H9 (cell line): ENCODE measurements at regions not wholly inside any gene's neighbourhood (a gene's known extent, or its start where the extent isn't known, plus 50 kb on each side); places are given as distances from the start of the nearest gene placed in this dataset.

Source experiments
- DNase-seq: peaks from one replicate; pipeline ENCODE4 v3.0.0-alpha.2; 2017
- H2AFZ ChIP-seq: one replicate; pipeline ENCODE4 v1.6.1; 2013; ENCODE audit warnings: mild to moderate bottlenecking, low read length, control low read depth, moderate library complexity
- H2AK5ac ChIP-seq: 2 replicates; pipeline ENCODE4 v1.6.1; 2013; ENCODE audit warnings: low read length, control low read depth, mixed read lengths; ENCODE audit not compliant: insufficient read length
- H2BK120ac ChIP-seq: one replicate; pipeline ENCODE4 v1.6.1; 2013; ENCODE audit warnings: low read depth, mild to moderate bottlenecking, low read length, control low read depth, inconsistent platforms; ENCODE audit not compliant: poor library complexity, severe bottlenecking
- H2BK12ac ChIP-seq: 2 replicates; pipeline ENCODE4 v1.6.1; 2013; ENCODE audit warnings: low read length, control low read depth, mixed read lengths, low read depth; ENCODE audit not compliant: insufficient read length
- H2BK15ac ChIP-seq: 2 replicates; pipeline ENCODE4 v1.6.1; 2013; ENCODE audit warnings: low read depth, low read length, control low read depth
- H2BK20ac ChIP-seq: one replicate; pipeline ENCODE4 v1.6.1; 2013; ENCODE audit warnings: low read depth, mild to moderate bottlenecking, low read length, control low read depth, inconsistent platforms; ENCODE audit not compliant: poor library complexity, severe bottlenecking
- H2BK5ac ChIP-seq: 2 replicates; pipeline ENCODE4 v1.6.1; 2013; ENCODE audit warnings: low read length, control low read depth, mixed read lengths; ENCODE audit not compliant: insufficient read length
- H3K14ac ChIP-seq: 2 replicates; pipeline ENCODE4 v1.6.1; 2013; ENCODE audit warnings: low read length, control low read depth; ENCODE audit not compliant: insufficient read depth
- H3K18ac ChIP-seq: 2 replicates; pipeline ENCODE4 v1.6.1; 2013; ENCODE audit warnings: low read depth, mild to moderate bottlenecking, mixed read lengths, low read length, control low read depth; ENCODE audit not compliant: insufficient read length
- H3K23ac ChIP-seq: 2 replicates; pipeline ENCODE4 v1.6.1; 2013; ENCODE audit warnings: low read length, control low read depth, mixed read lengths, low read depth; ENCODE audit not compliant: insufficient read length
- H3K23me2 ChIP-seq: 2 replicates; pipeline ENCODE4 v1.6.1; 2013; ENCODE audit warnings: low read depth, mild to moderate bottlenecking, mixed read lengths, low read length, control low read depth; ENCODE audit not compliant: insufficient read length, poor library complexity, severe bottlenecking
- H3K27ac ChIP-seq: 2 replicates; pipeline ENCODE4 v1.5.1; 2013; ENCODE audit warnings: low read length, control low read depth, mixed read lengths, low read depth; ENCODE audit not compliant: insufficient read length
- H3K27me3 ChIP-seq: 2 replicates; pipeline ENCODE4 v1.6.1; 2013; ENCODE audit warnings: low read length, control low read depth, inconsistent platforms; ENCODE audit not compliant: insufficient read depth
- H3K4ac ChIP-seq: 2 replicates; pipeline ENCODE4 v1.6.1; 2013; ENCODE audit warnings: low read depth, mild to moderate bottlenecking, control low read depth, inconsistent platforms, low read length, moderate library complexity
- H3K4me1 ChIP-seq: 2 replicates; pipeline ENCODE4 v1.6.1; 2013; ENCODE audit warnings: low read length, control low read depth, inconsistent platforms; ENCODE audit not compliant: insufficient read depth
- H3K4me2 ChIP-seq: 2 replicates; pipeline ENCODE4 v1.6.1; 2013; ENCODE audit warnings: low read length, control low read depth, mixed read lengths; ENCODE audit not compliant: insufficient read length, insufficient read depth
- H3K56ac ChIP-seq: 2 replicates; pipeline ENCODE4 v1.6.1; 2013; ENCODE audit warnings: low read depth, mild to moderate bottlenecking, mixed read lengths, low read length, control low read depth; ENCODE audit not compliant: insufficient read length
- H3K79me1 ChIP-seq: 2 replicates; pipeline ENCODE4 v1.6.1; 2013; ENCODE audit warnings: low read depth, mild to moderate bottlenecking, moderate library complexity, low read length, control low read depth, inconsistent platforms; ENCODE audit not compliant: insufficient read depth, poor library complexity, severe bottlenecking
- H3K79me2 ChIP-seq: 2 replicates; pipeline ENCODE4 v1.6.1; 2013; ENCODE audit warnings: low read length, control low read depth, inconsistent platforms; ENCODE audit not compliant: insufficient read depth
- H3K9ac ChIP-seq: 2 replicates; pipeline ENCODE4 v1.6.1; 2013; ENCODE audit warnings: low read length, control low read depth, mixed read lengths; ENCODE audit not compliant: insufficient read length; ENCODE audit errors: extremely low read depth
- H3K9me3 ChIP-seq: one replicate; pipeline ENCODE4 v1.6.1; 2013; ENCODE audit warnings: low read depth, low read length, inconsistent platforms; ENCODE audit not compliant: control insufficient read depth
- H3T11ph ChIP-seq: one replicate; pipeline ENCODE4 v1.6.1; 2013; ENCODE audit warnings: mild to moderate bottlenecking, low read length, control low read depth, inconsistent platforms
- H4K20me1 ChIP-seq: one replicate; pipeline ENCODE4 v1.6.1; 2013; ENCODE audit not compliant: control insufficient read depth, insufficient read length, insufficient read depth
- H4K5ac ChIP-seq: 2 replicates; pipeline ENCODE4 v1.6.1; 2013; ENCODE audit warnings: low read depth, mild to moderate bottlenecking, mixed read lengths, low read length, control low read depth; ENCODE audit not compliant: insufficient read length
- H4K8ac ChIP-seq: replicated peaks from 2 replicates; pipeline ENCODE4 v1.6.1; 2013; ENCODE audit warnings: low read length, control low read depth, mixed read lengths, low read depth; ENCODE audit not compliant: insufficient read length
- H4K91ac ChIP-seq: 2 replicates; pipeline ENCODE4 v1.6.1; 2013; ENCODE audit warnings: low read depth, mild to moderate bottlenecking, moderate library complexity, mixed read lengths, low read length, control low read depth; ENCODE audit not compliant: insufficient read length
- H3K27ac Mint-ChIP-seq, 3 experiments: 2 replicates in 2 of 3; 3 replicates in 1 of 3; pipeline ENCODE4 v1.8.0; 2020 to 2021; ENCODE audit warnings: mixed read lengths in 3 of 3, mild to moderate bottlenecking in 1 of 3, moderate library complexity in 1 of 3
- H3K27me3 Mint-ChIP-seq: 2 replicates; pipeline ENCODE4 v1.8.0; 2021; ENCODE audit warnings: low read depth, mild to moderate bottlenecking, moderate library complexity, mixed read lengths
- H3K36me3 Mint-ChIP-seq, 3 experiments: 2 replicates in 2 of 3; 3 replicates in 1 of 3; pipeline ENCODE4 v1.8.0; 2020 to 2021; ENCODE audit warnings: low read depth in 3 of 3, mixed read lengths in 3 of 3; ENCODE audit not compliant: insufficient read depth in 1 of 3
- H3K4me1 Mint-ChIP-seq, 2 experiments: 2 replicates each; pipeline ENCODE4 v1.8.0; 2020; ENCODE audit warnings: mixed read lengths in 2 of 2
- H3K4me3 Mint-ChIP-seq, 2 experiments: 2 replicates in 1 of 2; 3 replicates in 1 of 2; pipeline ENCODE4 v1.8.0; 2020 to 2021; ENCODE audit warnings: mild to moderate bottlenecking in 2 of 2, mixed read lengths in 2 of 2, moderate library complexity in 1 of 2
- H3K9me3 Mint-ChIP-seq, 2 experiments: 2 replicates in 1 of 2; 3 replicates in 1 of 2; pipeline ENCODE4 v1.8.0; 2020; ENCODE audit warnings: mild to moderate bottlenecking in 2 of 2, mixed read lengths in 2 of 2, moderate library complexity in 1 of 2
- WGBS: extraction: QIAGEN DNeasy Blood & Tissue Kit; methylation state at CpG from one replicate; pipeline ENCODE4 v1.1.7; 2013; ENCODE audit warnings: missing lambda C conversion rate, low lambda C conversion rate, mixed read lengths; ENCODE audit not compliant: insufficient read length; ENCODE audit errors: extremely low coverage; 5-methylcytosine and 5-hydroxymethylcytosine counted together
- TF ChIP-seq, protein P1 (sequence below): fragments of 200-600 bp; sonication (generic); conservative IDR thresholded peaks from 3 replicates; pipeline ENCODE4 v1.8.0; 2021; ENCODE audit warnings: antibody characterized with exemption, mild to moderate bottlenecking

DNA sequence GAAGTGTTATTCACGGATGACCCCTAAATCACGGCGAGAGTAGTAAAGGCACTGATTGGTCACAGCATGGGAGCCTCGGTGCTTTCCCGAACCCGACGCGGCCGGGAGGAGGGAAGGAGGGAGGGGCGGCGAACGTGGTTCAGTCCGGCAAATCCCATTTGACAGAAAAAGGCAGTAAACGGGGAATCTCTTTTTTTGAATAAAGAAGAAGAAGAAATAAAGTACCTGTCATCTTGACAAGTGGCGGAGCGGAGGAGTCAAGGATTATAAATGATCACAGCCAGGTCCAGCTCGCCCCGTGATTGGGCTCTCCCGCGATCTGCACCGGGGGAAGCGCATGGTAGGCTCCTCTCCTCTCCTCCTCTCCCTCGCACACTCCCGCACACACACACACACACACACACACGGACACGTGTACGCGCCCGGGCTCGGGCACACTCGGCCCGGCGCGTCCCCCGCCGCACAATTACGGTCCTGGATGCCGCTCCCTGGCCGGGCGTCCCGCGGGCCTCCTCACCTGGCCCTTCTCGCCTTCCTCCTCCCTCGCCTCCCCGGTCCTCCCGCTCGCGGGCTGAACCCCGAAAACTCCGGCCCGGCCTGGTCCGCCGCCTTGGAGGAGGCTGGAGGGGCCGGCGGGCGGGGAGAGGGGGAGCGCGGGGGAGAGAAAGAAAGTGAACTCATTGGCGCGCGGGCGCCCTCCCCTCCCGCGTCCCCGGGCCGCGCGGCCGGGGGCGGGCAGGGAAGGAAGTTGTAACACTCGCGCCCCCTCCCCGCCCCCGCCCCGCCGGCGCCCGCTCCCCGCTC is 99.2 kb upstream of the TENM3 start:
- Histone ChIP-seq H3K4me2 (peak overlapping the region; percentile 99), H3K9me3 (no peaks in the 10 kb centered on the region), H2AK5ac (no peak overlapping the region), H3K79me1 (no peaks in the 10 kb centered on the region), H3K23me2 (peaks cover 24% of the 10 kb centered on the region), H4K91ac (no peak overlapping the region), H3K27me3 (peaks cover 4% of the 10 kb centered on the region; the same call in 1 of the 2 replicates), H3K18ac (peak overlapping the region; percentile 68), H3K56ac (no peak overlapping the region), H3K27ac (no peak overlapping the region), H2AFZ (no peak overlapping the region), H2BK120ac (no peak overlapping the region), H3K4me1 (no peaks in the 10 kb centered on the region), H4K8ac (no peak overlapping the region), H2BK5ac (no peak overlapping the region), H2BK20ac (no peak overlapping the region), H2BK12ac (no peak overlapping the region), H4K5ac (no peak overlapping the region), H3K4ac (no peak overlapping the region), H2BK15ac (no peak overlapping the region; the same call in 1 of the 2 replicates), H3K79me2 (peaks cover 12% of the 10 kb centered on the region; the same call in 1 of the 2 replicates), H3K23ac (no peak overlapping the region), H3K14ac (peak overlapping the region; percentile 89), H3K9ac (peak overlapping the region; percentile 68), H4K20me1 (no peaks in the 10 kb centered on the region), H3T11ph (no peak overlapping the region)
- no CpG with 5 or more reads among the region's 79 CpGs for WGBS
- peak overlapping the region; percentile 90 to 97 (median 94) for H3K27ac Mint-ChIP-seq
- peaks cover 46 to 52% of the 10 kb centered on the region in 2 experiments for H3K4me1 Mint-ChIP-seq
- peaks cover 0 to 2% of the 10 kb centered on the region in 2 experiments; a peak in 3 of 5 replicates for H3K9me3 Mint-ChIP-seq
- TF ChIP-seq, protein P1, sequence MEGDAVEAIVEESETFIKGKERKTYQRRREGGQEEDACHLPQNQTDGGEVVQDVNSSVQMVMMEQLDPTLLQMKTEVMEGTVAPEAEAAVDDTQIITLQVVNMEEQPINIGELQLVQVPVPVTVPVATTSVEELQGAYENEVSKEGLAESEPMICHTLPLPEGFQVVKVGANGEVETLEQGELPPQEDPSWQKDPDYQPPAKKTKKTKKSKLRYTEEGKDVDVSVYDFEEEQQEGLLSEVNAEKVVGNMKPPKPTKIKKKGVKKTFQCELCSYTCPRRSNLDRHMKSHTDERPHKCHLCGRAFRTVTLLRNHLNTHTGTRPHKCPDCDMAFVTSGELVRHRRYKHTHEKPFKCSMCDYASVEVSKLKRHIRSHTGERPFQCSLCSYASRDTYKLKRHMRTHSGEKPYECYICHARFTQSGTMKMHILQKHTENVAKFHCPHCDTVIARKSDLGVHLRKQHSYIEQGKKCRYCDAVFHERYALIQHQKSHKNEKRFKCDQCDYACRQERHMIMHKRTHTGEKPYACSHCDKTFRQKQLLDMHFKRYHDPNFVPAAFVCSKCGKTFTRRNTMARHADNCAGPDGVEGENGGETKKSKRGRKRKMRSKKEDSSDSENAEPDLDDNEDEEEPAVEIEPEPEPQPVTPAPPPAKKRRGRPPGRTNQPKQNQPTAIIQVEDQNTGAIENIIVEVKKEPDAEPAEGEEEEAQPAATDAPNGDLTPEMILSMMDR, result no peak
- H3K27me3 Mint-ChIP-seq, result peaks cover 30% of the 10 kb centered on the region
- peaks cover 0 to 6% (median 3%) of the 10 kb centered on the region in 3 experiments; a peak in 3 of 7 replicates for H3K36me3 Mint-ChIP-seq
- H3K4me3 Mint-ChIP-seq, result peak overlapping the region; percentile 92 to 95
- peak; percentile 80 for DNase-seq
